Skeletal muscle satellite cell (primary cell): ENCODE measurements at regions not wholly inside any gene's neighbourhood (a gene's known extent, or its start where the extent isn't known, plus 50 kb on each side); places are given as distances from the start of the nearest gene placed in this dataset.

Experiments used
- H3K27me3 ChIP-seq: 2 replicates; pipeline ENCODE4 v1.7.0; 2013; ENCODE audit warnings: low read length; ENCODE audit not compliant: control insufficient read depth, insufficient read depth
- H3K36me3 ChIP-seq: 2 replicates; pipeline ENCODE4 v1.7.0; 2013; ENCODE audit warnings: mild to moderate bottlenecking, control low read depth, low read length; ENCODE audit not compliant: insufficient read depth
- H3K4me1 ChIP-seq: 2 replicates; pipeline ENCODE4 v1.7.0; 2013; ENCODE audit warnings: low read length; ENCODE audit not compliant: control insufficient read depth, insufficient read depth
- H3K4me2 ChIP-seq: 2 replicates; pipeline ENCODE4 v1.7.0; 2013; ENCODE audit warnings: mild to moderate bottlenecking, low read length
- H3K4me3 ChIP-seq: 2 replicates; pipeline ENCODE4 v1.7.0; 2013; ENCODE audit warnings: low read length
- H3K9ac ChIP-seq: 2 replicates; pipeline ENCODE4 v1.7.0; 2013; ENCODE audit warnings: mild to moderate bottlenecking, low read depth, low read length, moderate library complexity
- H3K9me3 ChIP-seq: replicated peaks from 2 replicates; pipeline ENCODE4 v1.7.0; 2013; ENCODE audit warnings: mild to moderate bottlenecking, control low read depth, low read length

- no peak overlapping the region for H3K9ac ChIP-seq
- H3K4me1 ChIP-seq, result no peaks in the 10 kb centered on the region
- H3K36me3 ChIP-seq, result no peaks in the 10 kb centered on the region
- no peak overlapping the region for H3K4me2 ChIP-seq
- H3K27me3 ChIP-seq, result no peaks in the 10 kb centered on the region
- H3K9me3 ChIP-seq, result no peaks in the 10 kb centered on the region
- H3K4me3 ChIP-seq, result no peak overlapping the region
These were observed 553.0 kb downstream of the PTPRU start for GRCh38 chr1:29789221-29789909.

DNA sequence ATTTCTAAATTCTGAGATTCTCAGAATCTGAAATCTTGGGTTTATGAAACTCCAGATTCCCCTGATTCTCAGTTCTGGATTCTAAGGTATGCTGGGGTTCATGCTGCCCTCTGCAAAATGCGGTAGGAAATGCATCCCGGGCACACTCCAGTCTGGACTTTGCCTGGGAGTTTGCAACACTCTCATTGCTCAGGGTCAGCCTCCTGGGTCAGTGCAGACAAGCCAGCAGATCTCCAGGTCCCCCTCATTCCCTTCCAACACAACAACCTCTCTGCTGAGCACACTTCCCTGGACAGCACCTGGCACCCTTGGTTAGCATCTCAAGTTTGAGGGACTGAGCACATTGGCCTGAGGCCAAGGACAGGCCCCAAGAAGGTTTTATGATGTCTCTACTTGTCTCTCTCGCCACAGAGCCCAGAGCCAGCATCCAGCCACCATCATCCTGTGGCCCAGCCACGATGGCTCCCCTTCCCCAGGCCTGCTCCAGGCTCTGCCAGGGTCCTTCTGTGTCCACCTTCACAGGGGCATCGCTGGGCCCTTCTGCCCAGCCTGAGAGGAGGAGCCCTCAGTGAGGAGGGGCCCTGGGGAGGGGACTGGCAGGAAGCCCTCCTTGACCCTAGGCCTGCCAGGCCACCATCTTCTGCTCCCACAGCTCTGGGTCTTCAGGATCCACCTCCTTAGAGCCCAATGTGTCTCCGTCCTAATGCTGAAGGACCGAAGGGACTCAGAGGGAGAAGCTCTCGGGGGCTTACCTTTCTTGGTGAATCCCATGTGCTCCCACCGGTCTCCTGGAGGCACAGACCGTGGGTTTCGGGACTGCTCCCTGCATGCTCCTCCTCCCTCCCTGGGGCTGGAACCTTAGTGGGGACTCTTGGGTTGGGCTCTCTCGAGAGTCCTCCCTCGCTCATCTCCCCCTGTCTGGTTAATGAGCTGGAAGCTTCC, 550.7 kb downstream of the PTPRU start:
- Histone ChIP-seq H3K36me3 (no peaks in the 10 kb centered on the region), H3K4me2 (no peak overlapping the region), H3K4me3 (no peak overlapping the region), H3K9me3 (no peaks in the 10 kb centered on the region), H3K27me3 (no peaks in the 10 kb centered on the region), H3K4me1 (no peaks in the 10 kb centered on the region), H3K9ac (no peak overlapping the region)

DNA sequence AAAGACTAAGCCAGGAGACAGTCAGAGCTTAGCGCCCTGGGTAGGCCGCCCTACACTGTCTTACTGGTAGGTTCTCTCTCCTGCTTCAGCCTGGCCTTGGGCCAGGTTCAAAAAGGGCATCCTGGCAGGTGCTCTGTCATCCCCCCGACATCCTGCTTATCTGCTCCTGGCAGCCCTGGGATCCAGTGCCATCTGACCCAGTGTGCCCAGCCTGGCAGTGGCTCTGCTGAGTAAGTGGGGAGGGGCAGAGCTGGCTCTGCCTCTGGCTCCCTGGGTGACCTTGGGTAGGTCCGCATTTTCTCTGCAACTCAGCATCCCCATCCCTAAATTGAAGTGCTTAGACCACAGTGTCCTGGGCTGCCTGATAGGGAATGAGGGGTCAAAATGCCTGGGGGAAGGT, 549.9 kb downstream of the PTPRU start:
- no peak overlapping the region for H3K9ac ChIP-seq
- H3K36me3 ChIP-seq, result no peaks in the 10 kb centered on the region
- no peak overlapping the region for H3K4me3 ChIP-seq
- H3K27me3 ChIP-seq, result no peaks in the 10 kb centered on the region
- no peaks in the 10 kb centered on the region for H3K4me1 ChIP-seq
- no peaks in the 10 kb centered on the region for H3K9me3 ChIP-seq
- H3K4me2 ChIP-seq, result no peak overlapping the region

GRCh38 chr1:29785554-29785953, 549.2 kb downstream of the PTPRU start:
- H3K4me1 ChIP-seq, result no peaks in the 10 kb centered on the region
- H3K4me2 ChIP-seq, result no peak overlapping the region
- no peak overlapping the region for H3K4me3 ChIP-seq
- no peak overlapping the region for H3K9ac ChIP-seq
- H3K9me3 ChIP-seq, result no peaks in the 10 kb centered on the region
- H3K36me3 ChIP-seq, result no peaks in the 10 kb centered on the region
- no peaks in the 10 kb centered on the region for H3K27me3 ChIP-seq

DNA sequence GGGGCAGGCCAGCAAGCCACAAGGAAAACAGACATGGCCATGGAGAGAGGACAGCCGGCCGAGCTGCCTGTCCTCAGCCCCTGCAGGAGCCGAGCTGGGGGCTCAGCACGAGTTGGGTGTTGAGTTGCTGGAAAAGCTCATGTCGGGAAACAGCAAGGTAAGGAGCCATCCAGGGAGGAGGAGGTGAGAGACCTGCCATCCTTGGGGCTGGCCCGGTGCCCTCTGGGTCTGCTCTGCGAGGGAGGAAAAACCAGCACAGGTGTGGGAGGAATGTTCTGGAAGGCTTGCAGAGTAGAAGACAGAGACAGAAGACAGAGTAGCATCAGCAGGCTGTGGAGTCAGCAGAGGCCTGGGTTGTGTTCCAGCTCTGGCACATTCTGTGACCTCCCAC, 548.8 kb downstream of the PTPRU start:
- no peaks in the 10 kb centered on the region for H3K4me1 ChIP-seq
- H3K4me2 ChIP-seq, result no peak overlapping the region
- no peaks in the 10 kb centered on the region for H3K9me3 ChIP-seq
- H3K36me3 ChIP-seq, result no peaks in the 10 kb centered on the region
- no peaks in the 10 kb centered on the region for H3K27me3 ChIP-seq
- no peak overlapping the region for H3K9ac ChIP-seq
- no peak overlapping the region for H3K4me3 ChIP-seq

DNA sequence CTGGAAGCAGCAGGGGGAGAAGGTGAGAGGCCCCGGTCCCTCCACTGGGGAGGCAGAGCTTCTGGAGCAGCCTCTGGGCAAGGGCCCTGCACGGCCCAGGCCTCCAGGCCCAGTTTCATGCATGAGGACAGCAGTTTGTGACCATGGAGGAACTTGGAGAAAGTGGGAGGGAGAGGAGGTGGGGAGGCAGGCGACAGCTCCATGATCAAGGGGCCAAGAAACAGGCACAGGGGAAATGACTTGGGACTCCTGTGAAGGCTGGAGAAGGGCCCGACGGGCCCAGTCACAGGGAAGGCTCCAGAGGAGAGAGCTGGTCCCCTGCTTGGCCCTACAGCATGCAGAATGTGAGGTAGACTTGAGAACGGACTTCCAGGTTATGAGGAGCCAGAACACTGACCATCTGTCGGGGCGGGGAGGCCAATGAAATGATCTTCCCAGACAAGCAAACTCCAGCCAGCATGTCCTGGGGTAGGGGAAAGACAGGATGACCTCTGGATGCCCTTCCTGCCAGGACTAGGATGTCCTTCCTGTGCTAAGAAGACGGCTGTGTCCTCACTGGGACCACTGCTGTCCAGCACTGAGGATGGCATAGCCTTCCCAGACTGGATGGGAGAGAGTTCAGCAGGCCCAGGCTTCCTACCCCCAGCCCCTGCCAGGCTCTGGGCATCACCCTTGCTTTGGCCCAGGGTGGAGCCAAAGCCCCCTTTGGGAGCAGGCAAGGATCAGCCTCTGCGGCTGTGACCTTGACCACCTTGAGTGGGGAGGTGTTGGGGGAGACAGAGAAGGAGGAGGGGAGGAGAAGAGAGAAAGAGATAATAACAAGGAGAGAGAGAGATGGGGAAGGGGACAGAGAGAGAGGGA, 548.2 kb downstream of the PTPRU start:
- Histone ChIP-seq H3K4me3 (no peak overlapping the region), H3K9ac (no peak overlapping the region), H3K27me3 (no peaks in the 10 kb centered on the region), H3K9me3 (no peaks in the 10 kb centered on the region), H3K4me2 (no peak overlapping the region), H3K36me3 (no peaks in the 10 kb centered on the region), H3K4me1 (no peaks in the 10 kb centered on the region)

DNA sequence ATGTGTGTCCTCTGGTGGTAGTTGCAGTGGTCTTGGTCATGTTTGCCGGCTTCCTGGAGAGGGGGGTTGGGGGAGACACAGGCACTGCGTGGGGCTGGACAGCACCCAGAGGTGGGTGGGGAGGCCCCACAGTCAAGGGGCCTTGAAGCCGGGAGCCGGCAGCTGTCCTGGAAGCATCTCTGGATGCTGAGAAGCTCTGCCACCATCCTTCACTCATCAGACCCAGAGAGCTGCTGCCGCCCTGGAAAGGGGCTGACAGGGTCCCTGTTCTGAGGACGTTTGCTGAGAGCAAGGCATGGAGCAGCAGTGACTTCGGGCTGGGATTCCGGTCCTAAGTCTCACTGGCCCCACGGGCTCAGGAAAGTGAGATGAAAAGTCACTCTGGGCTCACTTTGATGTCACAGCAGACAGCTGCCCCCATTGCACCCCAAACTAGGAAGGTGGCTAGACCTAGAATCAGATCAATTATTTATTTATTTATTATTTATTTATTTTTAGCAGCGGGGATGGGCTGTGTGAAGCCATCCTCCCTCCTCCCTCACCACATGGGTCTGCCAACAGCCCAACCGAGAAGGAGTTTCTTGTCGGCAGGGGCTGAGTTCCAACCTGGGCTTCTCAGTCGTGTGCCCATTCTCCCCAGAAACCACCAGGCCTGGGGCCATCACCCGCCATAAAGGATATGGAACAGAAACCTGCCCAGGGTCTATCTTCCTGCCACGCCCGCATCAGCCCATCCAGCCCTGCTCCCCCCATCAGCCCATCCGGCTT, 547.4 kb downstream of the PTPRU start:
- H3K36me3 ChIP-seq, result no peaks in the 10 kb centered on the region
- H3K27me3 ChIP-seq, result no peaks in the 10 kb centered on the region
- no peak overlapping the region for H3K9ac ChIP-seq
- no peak overlapping the region for H3K4me3 ChIP-seq
- H3K9me3 ChIP-seq, result no peaks in the 10 kb centered on the region
- no peak overlapping the region for H3K4me2 ChIP-seq
- H3K4me1 ChIP-seq, result no peaks in the 10 kb centered on the region

GRCh38 chr1:29782846-29783507, 546.7 kb downstream of the PTPRU start:
- Histone ChIP-seq H3K4me2 (no peak overlapping the region), H3K4me3 (no peak overlapping the region), H3K36me3 (no peaks in the 10 kb centered on the region), H3K4me1 (no peaks in the 10 kb centered on the region), H3K9me3 (no peaks in the 10 kb centered on the region), H3K9ac (no peak overlapping the region), H3K27me3 (no peaks in the 10 kb centered on the region)

DNA sequence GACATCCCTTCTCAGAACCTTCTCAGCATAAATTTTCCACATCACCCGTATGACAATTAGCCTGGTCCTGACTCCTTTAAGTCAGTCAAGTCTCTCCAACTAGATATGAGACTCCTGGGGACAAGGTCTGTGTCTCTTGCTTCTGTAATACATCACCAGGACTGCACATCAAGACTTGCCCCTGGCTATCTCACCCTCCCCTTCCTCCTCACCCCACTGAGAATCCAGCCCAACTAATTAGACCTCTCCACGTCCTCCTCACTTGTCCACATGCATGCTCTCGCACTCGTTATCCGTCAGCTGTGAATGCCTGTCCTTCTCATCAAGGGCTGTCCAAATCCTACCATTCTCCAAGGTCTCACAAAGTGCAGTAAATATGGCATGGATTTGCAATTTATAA, 542.8 kb downstream of the PTPRU start:
- Histone ChIP-seq H3K4me2 (no peak overlapping the region), H3K9ac (no peak overlapping the region), H3K36me3 (no peaks in the 10 kb centered on the region), H3K9me3 (no peaks in the 10 kb centered on the region), H3K4me1 (no peaks in the 10 kb centered on the region), H3K4me3 (no peak overlapping the region), H3K27me3 (no peaks in the 10 kb centered on the region)

DNA sequence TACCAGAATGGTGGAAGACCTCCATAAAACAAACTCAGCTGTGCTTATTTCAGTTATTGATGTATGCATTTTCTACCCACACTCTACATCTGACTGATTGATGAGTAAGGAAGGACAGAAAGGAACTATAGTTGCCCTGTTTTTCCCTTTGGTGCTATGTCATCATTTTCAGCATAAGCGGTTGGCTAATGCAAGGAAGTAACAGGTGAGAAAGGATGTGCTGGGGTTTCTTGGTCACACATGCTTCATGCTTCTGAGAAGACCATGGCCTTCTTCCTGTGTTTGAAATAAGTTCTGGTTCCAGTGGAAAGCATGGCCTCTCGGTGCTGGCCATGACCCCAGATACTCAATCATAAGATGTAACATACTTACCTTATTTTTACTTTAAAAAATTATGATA, 541.2 kb downstream of the PTPRU start:
- Histone ChIP-seq H3K4me1 (no peaks in the 10 kb centered on the region), H3K4me2 (no peak overlapping the region), H3K4me3 (no peak overlapping the region), H3K9me3 (no peaks in the 10 kb centered on the region), H3K27me3 (no peaks in the 10 kb centered on the region), H3K36me3 (no peaks in the 10 kb centered on the region), H3K9ac (no peak overlapping the region)
